Glutamatergic neuron (in vitro differentiated cells): ENCODE measurements at regions not wholly inside any gene's neighbourhood (a gene's known extent, or its start where the extent isn't known, plus 50 kb on each side); places are given as distances from the start of the nearest gene placed in this dataset.

Experiments
- DNase-seq: peaks from one replicate; pipeline ENCODE4 v3.0.0; 2022
- H3K27ac Mint-ChIP-seq: one replicate; pipeline ENCODE4 v1.8.0; 2020; ENCODE audit warnings: mild to moderate bottlenecking, mixed read lengths, inconsistent platforms; ENCODE audit not compliant: unreplicated experiment
- H3K27me3 Mint-ChIP-seq: one replicate; pipeline ENCODE4 v1.8.0; 2020; ENCODE audit warnings: mild to moderate bottlenecking, moderate library complexity, mixed read lengths, inconsistent platforms; ENCODE audit not compliant: unreplicated experiment
- H3K36me3 Mint-ChIP-seq: one replicate; pipeline ENCODE4 v1.8.0; 2020; ENCODE audit warnings: mild to moderate bottlenecking, mixed read lengths, inconsistent platforms; ENCODE audit not compliant: unreplicated experiment
- H3K4me1 Mint-ChIP-seq: one replicate; pipeline ENCODE4 v1.8.0; 2020; ENCODE audit warnings: mild to moderate bottlenecking, low read depth, mixed read lengths, inconsistent platforms; ENCODE audit not compliant: unreplicated experiment
- H3K4me3 Mint-ChIP-seq: one replicate; pipeline ENCODE4 v1.8.0; 2020; ENCODE audit warnings: mild to moderate bottlenecking, mixed read lengths, inconsistent platforms; ENCODE audit not compliant: unreplicated experiment
- H3K9me3 Mint-ChIP-seq: one replicate; pipeline ENCODE4 v1.8.0; 2020; ENCODE audit warnings: mild to moderate bottlenecking, moderate library complexity, mixed read lengths, inconsistent platforms; ENCODE audit not compliant: unreplicated experiment
- CTCF ChIP-seq: fragments of 200-600 bp; sonication (generic); IDR thresholded peaks from one replicate; pipeline ENCODE4 v1.5.0; 2021; ENCODE audit not compliant: partially characterized antibody, unreplicated experiment

- DNase-seq, result no peak
- no peaks in the 10 kb centered on the region for H3K27me3 Mint-ChIP-seq
- H3K9me3 Mint-ChIP-seq, result peaks cover 6% of the 10 kb centered on the region
- peaks cover 7% of the 10 kb centered on the region for H3K4me1 Mint-ChIP-seq
- peaks cover 10% of the 10 kb centered on the region for H3K36me3 Mint-ChIP-seq
- H3K4me3 Mint-ChIP-seq, result no peak overlapping the region
- H3K27ac Mint-ChIP-seq, result no peak overlapping the region
- TF ChIP-seq CTCF, result no peak
Observed at GRCh38 chr3:53941950-53942349, 50.3 kb upstream of the SELENOK start.
